NCI-H748 (cell line): ENCODE measurements at regions not wholly inside any gene's neighbourhood (a gene's known extent, or its start where the extent isn't known, plus 50 kb on each side); places are given as distances from the start of the nearest gene placed in this dataset.

Source experiments
- DNase-seq: peaks from one replicate; lab custom pipeline; 2025; ENCODE audit not compliant: unreplicated experiment; lab: John Stamatoyannopoulos, UW

- no peak for DNase-seq
Observed at GRCh38 chr2:37425408-37425807, 81.0 kb downstream of the QPCT start.

- DNase-seq, result no peak
Observed at GRCh38 chr2:37427241-37427640, 82.8 kb downstream of the QPCT start.

DNA sequence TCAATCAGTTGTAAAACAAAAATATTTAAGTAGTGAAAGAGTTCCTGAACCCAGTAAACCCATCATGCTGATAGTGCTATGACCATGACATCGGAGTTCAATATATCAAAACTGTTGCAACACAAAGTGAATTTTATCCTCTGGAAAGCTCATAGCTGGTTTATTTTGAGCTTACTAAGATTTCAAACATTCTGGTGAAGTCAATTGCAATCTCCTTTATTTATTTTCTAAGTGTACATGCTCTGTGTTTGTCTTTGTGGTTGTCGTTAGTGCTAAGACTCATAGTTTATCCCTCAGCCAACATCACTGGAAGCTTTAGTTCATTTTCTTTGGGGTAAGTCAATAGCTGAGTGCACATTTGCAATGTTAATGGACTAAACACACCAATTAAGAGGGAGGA, 91.9 kb downstream of the QPCT start:
- no peak for DNase-seq

DNA sequence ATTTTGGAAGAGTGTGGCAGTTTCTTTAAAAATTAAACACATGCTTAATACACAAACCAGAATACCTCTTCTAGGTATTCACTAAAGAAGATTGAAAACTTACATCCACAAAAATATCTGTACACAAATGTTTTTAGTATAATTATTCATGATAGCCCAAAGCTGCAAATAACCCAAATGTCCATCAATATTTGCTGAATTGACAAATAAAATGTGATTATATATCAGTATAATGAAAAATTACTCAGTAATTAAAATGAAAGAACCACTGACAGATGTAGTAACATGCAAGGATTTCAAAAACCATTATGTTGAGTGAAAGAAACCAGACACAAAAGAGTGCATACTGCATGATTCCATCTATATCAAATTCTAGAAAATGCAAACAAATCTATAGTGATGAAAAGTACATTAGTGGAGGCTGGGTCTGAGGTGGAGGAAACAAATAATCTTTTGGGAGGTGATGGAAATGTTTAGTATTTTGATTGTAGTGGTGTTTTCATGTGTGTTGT, 94.8 kb downstream of the QPCT start:
- no peak for DNase-seq

GRCh38 chr2:37441055-37441454, 96.6 kb downstream of the QPCT start:
- no peak for DNase-seq

DNA sequence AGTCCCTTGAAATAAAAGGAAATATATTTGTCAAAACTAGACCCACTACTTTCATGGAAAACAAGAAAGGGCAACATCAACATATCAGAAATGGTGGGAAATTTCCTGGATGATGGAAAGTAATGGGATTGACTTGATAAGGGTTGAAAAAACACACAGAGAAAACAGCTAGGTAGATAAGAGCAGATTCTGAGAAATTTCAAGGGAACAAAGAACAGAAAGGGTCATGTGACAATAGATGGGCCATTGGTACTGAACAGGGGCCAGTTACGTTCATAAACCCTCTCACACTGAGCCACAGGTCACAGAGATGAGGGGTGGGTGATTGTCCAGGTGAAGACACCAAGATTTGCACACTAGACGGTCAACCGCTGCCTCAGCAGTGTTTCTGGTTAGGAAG, 98.7 kb downstream of the QPCT start:
- no peak for DNase-seq

- no peak for DNase-seq
Observed at GRCh38 chr2:37447446-37447845, 103.0 kb downstream of the QPCT start.

DNA sequence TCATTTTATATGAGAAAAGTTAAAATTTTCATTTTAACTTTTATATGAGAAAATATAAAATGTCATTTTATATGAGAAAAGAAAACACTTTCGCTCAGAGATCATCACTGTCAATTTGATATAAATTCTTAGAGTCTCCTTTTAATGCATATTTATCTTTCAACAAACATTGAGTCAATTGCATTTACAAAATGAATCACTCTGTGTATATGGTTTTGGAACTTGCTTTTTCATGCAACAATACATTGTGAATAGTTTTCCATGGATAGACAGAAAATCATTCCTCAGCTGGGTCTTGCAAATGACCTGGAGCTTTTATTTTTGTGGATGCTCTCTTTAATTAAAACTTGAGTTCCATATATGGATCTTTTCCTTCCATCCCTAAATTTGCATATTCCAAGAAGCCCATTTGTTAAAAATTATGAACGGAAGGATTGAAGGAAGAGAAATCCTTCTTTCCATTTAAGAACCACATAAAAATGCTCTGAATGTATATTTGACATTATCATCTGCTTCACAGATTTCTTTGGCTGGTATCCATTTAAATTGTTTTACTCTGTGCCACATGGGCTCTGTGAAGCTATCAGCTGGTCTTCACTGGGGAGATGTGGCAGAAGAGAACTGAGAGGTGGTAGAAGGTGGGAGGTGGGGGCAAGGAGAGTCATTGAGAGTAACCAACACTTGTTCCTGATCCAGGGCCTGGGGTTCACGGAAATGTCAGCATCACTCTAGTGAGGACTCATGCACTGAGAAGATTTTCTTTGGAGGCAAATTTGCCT, 104.1 kb downstream of the QPCT start:
- DNase-seq, result no peak

DNA sequence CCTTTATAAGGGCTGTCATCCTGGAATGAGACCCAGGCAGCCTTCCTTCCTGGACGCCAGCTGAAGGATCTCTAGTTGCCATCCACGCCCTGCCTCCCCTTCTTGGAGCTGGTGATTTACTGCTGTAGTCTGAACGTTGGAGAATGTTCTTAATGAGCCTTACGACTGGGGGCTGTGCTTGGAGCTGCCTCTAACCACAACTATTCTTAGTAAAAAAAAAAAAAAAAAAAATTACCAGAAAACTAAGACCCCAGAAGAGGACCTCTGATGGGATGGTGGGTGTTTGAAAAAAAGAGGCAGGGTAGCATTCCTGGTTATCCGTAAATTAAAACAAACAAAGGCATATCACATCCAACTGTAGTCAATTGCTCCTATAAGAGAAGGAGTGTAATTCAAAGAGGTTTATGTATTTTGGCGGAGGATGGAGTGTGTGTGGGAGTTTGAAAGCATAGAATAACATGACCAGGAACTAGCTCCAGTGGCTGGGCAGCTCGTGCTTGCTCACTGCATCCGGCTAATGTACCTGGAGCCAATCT, 105.4 kb downstream of the QPCT start:
- peak; percentile 53 for DNase-seq

DNA sequence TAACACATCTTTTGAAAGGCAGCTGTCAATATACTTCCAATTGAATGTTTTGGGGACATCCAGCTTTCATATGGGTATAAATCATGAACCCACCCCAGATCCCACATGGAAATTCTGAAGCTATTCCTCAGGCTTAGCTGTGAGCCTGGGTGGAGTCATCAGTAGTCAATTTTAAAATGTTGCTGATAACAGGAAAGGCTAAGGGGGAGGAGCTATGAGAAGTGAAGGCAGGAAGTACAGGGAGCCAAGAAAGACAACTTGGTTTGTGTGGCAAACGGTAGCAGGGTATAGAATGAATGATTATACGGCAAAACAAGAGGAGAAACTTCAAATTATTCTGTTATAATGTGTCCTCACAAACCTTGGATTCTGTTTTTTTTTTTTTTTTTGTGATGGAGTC, 108.6 kb downstream of the QPCT start:
- no peak for DNase-seq

DNA sequence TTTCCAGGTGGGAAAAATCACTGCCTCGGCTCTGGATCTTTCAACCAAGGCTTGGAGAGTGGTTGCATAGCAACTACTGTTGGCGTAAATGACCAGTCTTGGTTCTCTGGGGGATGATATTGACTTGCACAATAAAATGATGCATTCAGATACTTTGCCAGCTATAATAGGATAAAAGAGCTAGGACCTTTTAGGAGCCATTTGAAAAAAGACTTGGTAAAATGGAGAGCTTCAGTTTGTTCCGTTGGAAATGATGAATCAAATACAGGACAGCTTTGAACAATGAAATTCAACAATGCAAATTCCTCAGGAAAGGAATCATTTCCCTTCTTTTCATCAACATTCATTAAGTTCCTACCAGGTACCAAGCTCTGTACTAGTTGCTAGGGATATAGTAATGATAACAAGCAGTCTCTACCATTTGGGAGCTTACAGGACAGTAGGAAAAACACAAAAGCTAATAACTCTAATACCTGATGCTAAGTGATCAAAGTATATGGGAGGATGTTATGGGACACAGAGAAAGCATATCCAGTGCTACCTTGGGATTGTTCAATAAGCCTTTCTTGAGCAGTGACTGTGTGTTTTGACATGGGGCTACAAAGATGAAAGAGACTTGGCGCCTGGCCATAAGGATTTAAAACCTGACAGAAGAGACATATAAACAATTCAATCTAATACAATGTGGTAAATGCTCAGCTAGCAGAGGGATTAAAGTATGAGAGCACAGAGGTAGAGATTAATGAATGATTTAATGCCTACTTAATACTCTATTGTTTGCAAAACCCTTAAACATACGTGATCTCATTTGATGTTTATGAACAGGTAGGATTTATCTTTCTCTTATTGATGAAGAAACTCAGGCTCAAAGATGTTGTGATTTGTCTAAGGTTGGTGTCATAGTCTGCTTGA, 110.7 kb downstream of the QPCT start:
- peak; percentile 63 for DNase-seq

DNA sequence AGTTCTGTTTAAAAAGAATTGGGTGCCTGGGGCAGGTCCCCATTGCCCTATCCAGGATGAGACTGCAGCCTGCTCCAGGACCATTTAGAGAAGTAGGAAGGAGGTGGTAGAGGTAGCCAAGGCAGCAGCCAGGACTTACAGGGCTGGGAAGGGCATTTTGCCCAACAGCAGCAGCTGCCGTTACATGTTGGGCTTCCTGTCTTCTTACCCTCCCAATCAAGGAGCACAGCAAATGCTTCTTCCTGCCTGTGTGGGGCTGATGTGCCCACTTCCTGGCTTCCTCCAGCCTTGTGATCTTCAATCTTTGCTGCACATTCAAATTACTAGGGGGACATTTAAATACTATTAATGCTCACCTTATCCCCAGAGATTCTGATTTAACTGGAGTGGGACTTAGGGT, 112.0 kb downstream of the QPCT start:
- no peak for DNase-seq

DNA sequence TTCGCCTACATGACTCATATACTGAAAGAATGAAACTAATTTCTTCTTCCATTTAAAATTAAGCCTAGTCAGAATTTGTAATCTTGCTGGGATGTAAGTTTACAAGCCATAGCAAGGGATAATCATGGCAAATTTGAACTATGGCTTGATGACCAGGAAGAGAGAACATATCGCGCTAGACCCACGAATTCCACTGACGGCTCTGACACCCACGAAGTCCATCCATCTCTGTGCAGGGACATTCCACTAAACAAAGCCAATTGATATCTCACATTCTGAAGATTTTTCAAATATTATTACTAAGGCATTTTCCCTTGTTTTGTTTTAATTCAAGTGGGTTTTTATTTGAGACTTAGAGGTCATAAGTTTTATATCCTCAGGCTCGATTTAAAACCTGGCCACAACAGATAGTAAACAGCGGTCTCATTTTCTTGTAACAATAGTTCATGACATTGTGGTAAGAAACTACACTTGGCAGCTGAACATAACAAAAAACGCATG, 113.0 kb downstream of the QPCT start:
- no peak for DNase-seq

DNA sequence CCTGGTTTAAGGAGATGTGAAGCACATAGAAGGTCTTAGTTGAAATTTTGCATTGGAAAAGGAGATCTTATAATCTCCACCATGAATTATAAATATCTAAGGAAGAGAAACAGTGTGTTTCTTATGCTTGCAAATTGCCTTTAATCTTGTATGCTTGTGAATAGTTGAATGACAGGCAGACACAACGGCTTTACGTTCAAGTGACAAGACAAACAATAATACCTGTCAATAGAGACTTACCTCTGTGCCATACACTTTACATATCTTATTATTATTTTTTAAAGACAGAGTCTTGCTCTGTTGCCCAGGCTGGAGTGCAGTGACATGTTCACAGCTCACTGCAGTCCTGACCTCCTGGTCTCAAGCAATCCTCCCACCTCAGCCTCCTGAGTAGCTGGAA, 113.7 kb downstream of the QPCT start:
- DNase-seq, result no peak

DNA sequence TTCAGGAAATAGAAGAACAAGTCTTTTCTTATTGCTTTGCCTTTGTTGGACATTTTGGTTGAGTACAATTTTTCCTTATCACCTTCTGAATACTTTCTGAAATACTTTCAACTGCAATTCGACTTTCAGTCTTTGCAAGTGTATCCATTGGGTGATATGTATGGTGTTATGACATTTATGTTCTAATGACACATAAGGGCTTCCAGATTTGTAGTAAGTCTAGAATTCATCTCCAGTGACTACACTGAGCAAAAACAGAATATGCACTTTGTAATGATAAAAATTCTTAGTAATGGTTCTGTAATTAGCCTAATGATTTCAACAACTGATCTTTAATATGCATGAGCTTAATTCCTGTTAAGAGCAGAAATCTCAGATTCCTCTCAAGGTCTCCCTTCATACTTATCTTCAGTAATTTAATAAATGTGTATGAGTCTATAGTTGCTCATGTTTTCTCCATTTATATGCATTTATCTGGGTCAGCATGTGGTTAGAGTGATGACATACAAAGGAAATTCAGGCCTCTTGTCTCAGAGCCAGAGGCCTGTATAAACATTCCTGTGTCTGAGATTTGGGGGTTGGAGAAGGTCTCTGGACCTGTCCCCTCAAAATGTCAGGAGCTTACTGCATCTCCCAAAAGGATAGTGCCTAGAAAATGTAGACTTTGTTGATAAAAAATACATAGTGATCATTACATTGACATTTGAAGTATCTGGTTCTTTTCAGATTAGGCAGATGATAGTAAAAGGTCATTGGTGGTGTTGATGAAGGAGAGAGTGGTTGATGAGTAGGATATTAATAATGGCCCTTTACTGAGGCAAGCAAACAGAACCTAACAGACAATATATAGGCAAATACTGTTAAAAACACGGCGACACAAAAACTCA, 114.9 kb downstream of the QPCT start:
- no peak for DNase-seq

GRCh38 chr2:37460896-37461229, 116.4 kb downstream of the QPCT start:
- no peak for DNase-seq

- DNase-seq, result no peak
Observed at GRCh38 chr2:37464067-37464466, 119.6 kb downstream of the QPCT start.

DNA sequence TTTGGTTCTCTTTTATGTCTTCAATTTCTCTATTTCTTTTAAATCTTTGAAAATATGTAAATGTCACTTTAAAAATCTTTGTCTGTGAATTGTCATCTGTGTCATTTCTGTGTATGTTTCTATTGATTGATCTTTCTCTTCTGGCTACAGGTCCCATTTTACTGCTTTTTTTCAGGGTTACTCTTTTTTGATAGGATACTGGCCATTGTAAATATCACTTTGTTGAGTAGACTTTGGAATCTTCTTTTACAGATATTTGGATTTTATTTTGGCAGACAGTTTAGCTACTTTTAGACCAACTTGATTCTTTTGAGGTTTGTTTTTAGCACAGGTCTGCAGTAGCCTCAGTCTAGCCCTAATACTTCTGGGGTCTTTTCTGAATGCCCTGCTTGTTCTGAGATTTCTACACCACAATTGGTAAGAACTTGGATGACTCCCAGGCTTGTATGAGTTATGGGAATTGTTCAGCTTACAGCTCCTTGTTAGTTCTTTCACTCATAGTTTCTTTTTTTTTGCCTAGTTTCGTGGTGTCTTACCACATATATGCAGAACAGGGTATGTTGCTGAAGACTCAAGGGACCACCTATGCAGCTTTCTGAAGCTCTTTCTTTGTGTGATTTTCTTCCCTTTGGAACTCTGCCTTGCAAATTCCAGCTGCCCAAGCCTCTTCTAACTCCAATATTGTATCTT, 122.2 kb downstream of the QPCT start:
- no peak for DNase-seq

- DNase-seq, result no peak
Observed at GRCh38 chr2:37468170-37468569, 123.7 kb downstream of the QPCT start.

GRCh38 chr2:37469126-37469525, 124.7 kb downstream of the QPCT start:
- DNase-seq, result no peak
